Neutrophil (primary cell): ENCODE measurements at regions not wholly inside any gene's neighbourhood (a gene's known extent, or its start where the extent isn't known, plus 50 kb on each side); places are given as distances from the start of the nearest gene placed in this dataset.

Experiments
- H3K27ac ChIP-seq: fragments of 200-600 bp; sonication (generic); 2 replicates; pipeline ENCODE4 v1.5.1; 2016; ENCODE audit warnings: mild to moderate bottlenecking, moderate library complexity
- H3K27me3 ChIP-seq: fragments of 200-600 bp; sonication (generic); 2 replicates; pipeline ENCODE4 v1.6.0; 2016; ENCODE audit warnings: mild to moderate bottlenecking
- H3K36me3 ChIP-seq: fragments of 200-600 bp; sonication (generic); 2 replicates; pipeline ENCODE4 v1.5.1; 2017
- H3K4me1 ChIP-seq, 2 experiments: fragments of 200-600 bp in 1 of 2; sonication (generic) in 1 of 2; 1 replicate in 1 of 2; 2 replicates in 1 of 2; pipeline versions ENCODE4 v1.5.1 to v1.6.1; 2013 to 2016; ENCODE audit warnings: low read depth in 1 of 2, low read length in 1 of 2, mild to moderate bottlenecking in 1 of 2, moderate library complexity in 1 of 2; ENCODE audit not compliant: control insufficient read depth in 1 of 2, insufficient read depth in 1 of 2
- H3K4me3 ChIP-seq, 2 experiments: fragments of 200-600 bp in 1 of 2; sonication (generic) in 1 of 2; 1 replicate in 1 of 2; 2 replicates in 1 of 2; pipeline ENCODE4 v1.5.1; 2013 to 2016; ENCODE audit warnings: low read depth in 1 of 2, low read length in 1 of 2, mild to moderate bottlenecking in 1 of 2, moderate library complexity in 1 of 2
- H3K9me3 ChIP-seq: fragments of 200-600 bp; sonication (generic); 2 replicates; pipeline ENCODE4 v1.5.1; 2016
- CTCF ChIP-seq: fragments of 200-600 bp; sonication (generic); IDR thresholded peaks from 2 replicates; pipeline ENCODE4 v1.5.1; 2016; ENCODE audit warnings: antibody characterized with exemption

- no peak overlapping the region for H3K27ac ChIP-seq
- H3K4me1 ChIP-seq, result no peaks in the 10 kb centered on the region
- H3K27me3 ChIP-seq, result no peaks in the 10 kb centered on the region
- H3K9me3 ChIP-seq, result no peaks in the 10 kb centered on the region
- no peaks in the 10 kb centered on the region for H3K36me3 ChIP-seq
- no peak for TF ChIP-seq CTCF
- no peak overlapping the region for H3K4me3 ChIP-seq
Measured at GRCh38 chr15:39053480-39053879, 488.9 kb upstream of the RASGRP1 start.

GRCh38 chr15:39054128-39054732 lies 489.6 kb upstream of the RASGRP1 start:
- H3K9me3 ChIP-seq, result no peaks in the 10 kb centered on the region
- H3K4me1 ChIP-seq, result no peaks in the 10 kb centered on the region
- no peaks in the 10 kb centered on the region for H3K27me3 ChIP-seq
- no peak overlapping the region for H3K27ac ChIP-seq
- no peak overlapping the region for H3K4me3 ChIP-seq
- no peaks in the 10 kb centered on the region for H3K36me3 ChIP-seq
- TF ChIP-seq CTCF, result no peak

- no peaks in the 10 kb centered on the region for H3K27me3 ChIP-seq
- H3K4me1 ChIP-seq, result no peaks in the 10 kb centered on the region
- H3K36me3 ChIP-seq, result no peaks in the 10 kb centered on the region
- no peak for TF ChIP-seq CTCF
- H3K27ac ChIP-seq, result no peak overlapping the region
- H3K9me3 ChIP-seq, result no peaks in the 10 kb centered on the region
- no peak overlapping the region for H3K4me3 ChIP-seq
Measured at GRCh38 chr15:39056357-39056756, 491.7 kb upstream of the RASGRP1 start.

- H3K27ac ChIP-seq, result no peak overlapping the region
- TF ChIP-seq CTCF, result no peak
- no peaks in the 10 kb centered on the region for H3K9me3 ChIP-seq
- H3K4me1 ChIP-seq, result no peaks in the 10 kb centered on the region
- H3K4me3 ChIP-seq, result no peak overlapping the region
- H3K27me3 ChIP-seq, result no peaks in the 10 kb centered on the region
- no peaks in the 10 kb centered on the region for H3K36me3 ChIP-seq
Measured at GRCh38 chr15:39058351-39059131, 493.9 kb upstream of the RASGRP1 start.

GRCh38 chr15:39059917-39060316 lies 495.3 kb upstream of the RASGRP1 start:
- no peak for TF ChIP-seq CTCF
- Histone ChIP-seq H3K27me3 (no peaks in the 10 kb centered on the region), H3K4me3 (no peak overlapping the region), H3K36me3 (no peaks in the 10 kb centered on the region), H3K27ac (no peak overlapping the region), H3K9me3 (no peaks in the 10 kb centered on the region), H3K4me1 (no peaks in the 10 kb centered on the region)
